GM18505 (cell line): ENCODE measurements at regions not wholly inside any gene's neighbourhood (a gene's known extent, or its start where the extent isn't known, plus 50 kb on each side); places are given as distances from the start of the nearest gene placed in this dataset.

Experiments
- ATAC-seq: cut with Tn5 transposase; IDR thresholded peaks from one replicate; pipeline ENCODE4 v1.9.1; 2021; ENCODE audit not compliant: unreplicated experiment
- POLR2A ChIP-seq: IDR thresholded peaks from 4 replicates; pipeline ENCODE4 v1.6.1; 2011; ENCODE audit warnings: borderline replicate concordance; ENCODE audit not compliant: insufficient read depth, insufficient read length; ENCODE audit errors: extremely low read depth

DNA sequence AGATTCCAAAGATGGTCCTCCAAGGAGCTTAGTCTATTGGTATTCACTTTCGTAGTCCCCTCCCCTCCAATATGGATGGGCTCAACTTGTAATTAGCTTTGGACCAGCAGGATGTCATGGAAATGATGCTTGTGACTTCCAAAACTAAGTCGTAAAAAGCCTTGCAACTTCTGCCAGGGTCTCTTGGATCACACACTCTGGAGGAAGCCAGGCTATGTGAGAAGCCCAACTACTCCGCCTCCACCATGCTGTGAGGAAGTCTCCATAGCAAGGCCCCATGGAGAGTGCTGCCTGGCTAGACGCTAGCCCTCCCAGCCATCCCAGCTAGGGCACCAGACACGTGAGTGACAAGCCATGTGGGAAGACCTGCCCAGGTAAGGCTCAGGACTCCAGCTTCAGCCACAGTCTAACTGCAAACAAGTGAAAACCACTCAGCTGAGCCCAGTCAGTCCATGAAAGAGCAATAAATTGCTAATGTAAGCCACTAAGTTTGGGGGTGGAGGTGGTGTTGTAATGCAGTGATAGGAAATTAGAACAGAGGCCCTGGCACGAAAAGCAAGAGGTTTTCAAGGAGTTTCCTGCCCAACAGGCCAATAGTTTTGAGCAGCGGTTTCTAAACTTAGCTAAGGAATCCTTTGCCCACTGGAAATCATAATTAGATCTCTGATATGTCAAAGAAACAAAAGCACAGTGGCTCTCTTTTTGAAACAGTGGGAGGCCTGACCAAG, 77.5 kb upstream of the GLI2 start:
- ATAC-seq = no peak
- no peak for TF ChIP-seq POLR2A

- ATAC-seq = no peak
- no peak for TF ChIP-seq POLR2A
Observed at GRCh38 chr2:120658770-120659158, 76.9 kb upstream of the GLI2 start.

DNA sequence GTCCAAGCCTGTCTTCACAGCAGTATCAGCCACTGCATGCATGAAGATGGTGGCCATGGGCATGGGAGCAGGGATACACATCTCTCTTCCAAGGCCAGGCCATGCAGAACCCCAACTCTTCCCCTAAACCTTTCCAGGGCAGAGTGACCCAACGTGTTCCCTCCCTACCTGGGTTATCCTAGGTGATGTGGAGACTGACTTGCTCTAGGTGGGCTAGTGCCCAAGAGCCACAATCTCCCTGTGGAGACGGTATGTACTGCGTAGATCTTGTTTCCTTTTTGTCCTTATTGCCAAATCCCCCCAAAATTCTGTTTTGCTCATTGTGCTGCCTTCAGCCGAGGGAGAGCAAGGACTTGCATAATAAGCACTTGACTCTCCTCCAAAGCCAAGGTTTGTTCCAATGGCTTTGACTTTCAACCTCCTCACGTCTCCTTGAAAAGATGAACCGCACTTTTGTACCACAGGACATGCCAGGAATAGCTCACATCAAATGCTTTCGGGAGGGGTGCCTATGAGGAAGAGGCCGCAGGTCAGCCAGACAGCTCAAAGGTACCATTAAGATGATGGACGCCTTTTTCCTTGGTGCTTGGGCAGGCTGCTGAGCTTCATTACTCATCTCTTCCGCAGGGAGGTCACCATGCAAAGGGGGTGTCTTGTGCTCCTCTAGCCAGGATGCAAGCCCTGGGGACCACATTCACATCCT, 76.2 kb upstream of the GLI2 start:
- TF ChIP-seq POLR2A = no peak
- ATAC-seq = no peak

DNA sequence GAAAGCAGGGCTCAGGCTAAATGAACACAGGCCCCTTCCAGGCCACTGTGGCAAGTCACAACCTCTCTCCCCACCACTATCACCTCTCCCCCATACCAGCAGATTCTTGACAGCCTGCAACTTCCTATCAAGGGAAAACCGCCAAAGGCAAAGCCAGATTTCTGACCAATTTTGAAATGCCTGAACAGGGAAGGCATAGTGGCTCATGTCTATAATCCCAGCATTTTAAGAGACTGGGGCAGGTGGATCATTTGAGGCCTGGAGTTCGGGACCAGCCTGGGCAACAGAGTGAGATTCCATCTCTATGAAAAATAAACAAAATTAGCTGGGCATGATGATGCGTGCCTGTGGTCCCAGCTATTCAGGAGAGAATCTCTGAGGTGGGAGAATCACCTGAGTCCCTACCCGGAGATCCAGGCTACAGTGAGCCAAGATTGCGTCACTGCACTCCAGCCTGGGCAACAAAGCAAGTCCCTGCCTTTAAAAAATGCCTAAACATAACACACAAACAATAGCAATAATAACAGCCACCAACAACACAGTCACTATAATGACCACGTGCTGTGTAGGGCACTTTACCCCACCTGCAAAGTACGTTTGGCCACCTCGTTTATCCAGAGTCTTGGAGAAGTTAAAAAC, 75.5 kb upstream of the GLI2 start:
- ATAC-seq = no peak
- TF ChIP-seq POLR2A = no peak

DNA sequence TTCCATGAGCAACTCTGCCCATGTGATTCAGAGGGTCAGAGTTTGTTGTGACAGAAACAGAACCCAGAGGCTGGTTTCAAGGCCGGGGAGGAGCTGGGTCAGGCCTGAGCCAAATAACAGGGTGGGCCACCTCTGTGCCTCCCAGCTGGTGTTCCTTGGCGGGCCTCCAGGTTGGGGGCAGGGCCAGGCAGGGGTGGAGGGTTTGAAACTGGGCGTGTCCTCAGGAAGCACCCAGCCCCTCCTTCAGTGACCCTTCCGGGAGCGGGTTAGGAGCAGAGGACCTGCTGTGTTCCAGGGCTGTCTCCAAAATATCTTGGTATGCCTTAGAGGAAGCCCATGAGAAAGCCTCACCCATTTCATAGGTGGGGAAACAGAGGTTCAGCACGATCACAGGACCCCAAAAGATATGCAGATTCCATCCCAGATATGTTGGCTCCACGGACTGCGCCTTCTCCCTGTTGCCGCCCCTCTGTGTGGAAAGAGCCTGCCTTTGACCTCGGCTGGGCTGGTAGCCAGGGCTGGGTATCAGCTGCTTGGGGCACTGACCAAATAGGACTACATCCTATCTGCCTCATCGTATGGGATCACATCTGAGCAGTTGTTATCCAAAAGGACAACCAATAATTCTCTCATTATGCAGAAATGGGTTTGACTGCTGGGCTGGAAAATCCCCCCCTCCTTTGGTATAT, 74.8 kb upstream of the GLI2 start:
- ATAC-seq = no peak
- no peak for TF ChIP-seq POLR2A

- TF ChIP-seq POLR2A = no peak
- ATAC-seq = no peak
Observed at GRCh38 chr2:120661551-120661950, 74.1 kb upstream of the GLI2 start.

DNA sequence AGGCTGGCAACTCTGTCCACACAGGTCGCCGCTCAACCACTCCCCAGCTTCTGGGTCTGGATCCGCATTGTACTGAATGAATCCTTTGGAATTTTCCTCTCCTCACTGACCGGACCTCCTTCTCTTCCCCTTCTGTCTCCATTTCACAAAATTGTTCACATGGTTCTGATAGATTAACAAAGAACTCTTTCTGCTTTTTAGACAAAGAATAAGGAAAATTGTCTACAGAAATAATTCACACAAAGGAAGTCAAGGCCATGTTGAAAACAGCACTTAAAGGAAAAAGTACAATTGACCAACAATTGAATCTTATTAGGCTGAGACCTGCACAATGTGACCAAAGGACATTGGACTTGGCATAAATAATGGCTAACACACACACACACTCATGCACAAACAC, 73.6 kb upstream of the GLI2 start:
- ATAC-seq = no peak
- TF ChIP-seq POLR2A = no peak

- ATAC-seq = no peak
- TF ChIP-seq POLR2A = no peak
Observed at GRCh38 chr2:120662746-120663145, 72.9 kb upstream of the GLI2 start.

- no peak for TF ChIP-seq POLR2A
- ATAC-seq = no peak
Observed at GRCh38 chr2:120666433-120666832, 69.2 kb upstream of the GLI2 start.

DNA sequence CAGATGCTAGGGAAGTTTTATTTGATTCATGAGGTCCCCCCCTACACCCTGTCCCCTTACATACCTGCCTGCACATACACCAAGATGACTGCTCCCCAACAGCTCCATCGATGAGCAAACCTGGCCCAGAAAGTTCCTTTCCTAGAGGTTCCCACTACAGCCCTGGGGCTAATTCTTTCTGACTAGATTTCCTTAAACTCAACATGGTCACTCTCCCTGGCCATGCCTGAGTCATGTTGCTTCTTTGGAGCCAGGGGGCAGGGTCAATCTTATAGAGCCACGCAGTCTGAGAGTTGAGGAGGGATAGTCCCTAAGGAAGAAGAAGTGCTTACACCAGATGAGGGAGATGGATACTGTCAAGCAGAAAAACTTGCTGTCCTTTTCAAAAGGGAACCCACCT, 67.7 kb upstream of the GLI2 start:
- no peak for TF ChIP-seq POLR2A
- no peak for ATAC-seq

DNA sequence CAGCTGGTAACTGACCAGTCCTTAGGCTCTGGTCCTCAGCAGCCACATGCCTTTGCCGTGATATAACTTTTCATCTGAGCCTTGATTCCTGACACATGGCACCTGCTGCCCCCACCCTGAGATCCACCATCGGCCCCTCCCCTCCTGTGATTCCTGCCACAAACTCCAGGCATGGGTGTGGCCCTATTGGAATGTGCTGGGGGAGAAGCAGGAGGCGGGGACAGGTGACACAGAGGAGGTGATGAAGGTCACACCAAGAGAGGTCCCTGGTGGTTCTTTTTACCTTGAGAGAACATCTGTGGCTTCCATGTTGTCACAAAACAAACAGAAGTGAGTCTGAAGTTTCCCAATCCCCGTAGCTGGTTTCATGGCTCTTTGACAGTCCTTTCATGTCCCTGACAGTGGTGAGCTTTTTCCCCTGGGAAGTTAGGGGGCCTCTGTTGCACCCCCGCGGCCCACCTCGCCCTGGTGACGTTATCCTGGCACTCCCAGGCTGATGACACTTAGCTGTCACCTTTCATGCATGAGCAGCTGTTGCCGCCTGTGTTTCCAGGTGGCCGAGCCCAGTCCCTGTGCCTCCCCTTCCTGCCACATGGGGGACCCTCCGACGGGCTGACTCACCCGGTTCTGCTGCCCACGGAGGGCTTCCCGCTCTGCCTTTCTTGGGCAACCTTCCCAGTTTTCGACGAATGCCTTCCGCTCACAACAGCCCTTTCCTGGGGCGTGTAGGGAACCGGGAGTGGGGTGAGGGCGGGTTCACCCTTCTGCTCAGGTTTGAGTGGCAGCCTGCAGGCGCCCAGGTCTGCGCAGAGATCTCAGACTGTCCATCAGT, 66.3 kb upstream of the GLI2 start:
- TF ChIP-seq POLR2A = no peak
- no peak for ATAC-seq

DNA sequence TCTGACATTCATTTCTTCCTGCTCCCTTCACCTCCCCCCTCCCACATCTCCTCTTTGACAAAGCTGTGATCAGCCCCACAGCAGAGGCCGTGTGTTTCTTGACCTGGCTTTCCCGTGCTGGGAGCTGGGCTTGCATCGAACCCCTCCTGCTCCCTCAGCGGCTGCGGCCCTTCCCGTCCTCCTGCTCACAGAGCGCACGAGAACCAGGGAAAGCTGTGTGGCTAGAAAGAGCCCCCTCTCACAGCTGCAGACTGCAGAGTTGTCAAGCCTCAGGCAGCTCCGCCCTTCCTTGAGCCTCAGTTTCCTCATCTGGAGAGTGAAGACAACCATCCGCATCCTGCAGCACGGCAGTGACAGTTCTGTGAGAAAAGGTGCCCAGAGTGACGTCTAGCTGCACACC, 65.7 kb upstream of the GLI2 start:
- TF ChIP-seq POLR2A = no peak
- no peak for ATAC-seq

DNA sequence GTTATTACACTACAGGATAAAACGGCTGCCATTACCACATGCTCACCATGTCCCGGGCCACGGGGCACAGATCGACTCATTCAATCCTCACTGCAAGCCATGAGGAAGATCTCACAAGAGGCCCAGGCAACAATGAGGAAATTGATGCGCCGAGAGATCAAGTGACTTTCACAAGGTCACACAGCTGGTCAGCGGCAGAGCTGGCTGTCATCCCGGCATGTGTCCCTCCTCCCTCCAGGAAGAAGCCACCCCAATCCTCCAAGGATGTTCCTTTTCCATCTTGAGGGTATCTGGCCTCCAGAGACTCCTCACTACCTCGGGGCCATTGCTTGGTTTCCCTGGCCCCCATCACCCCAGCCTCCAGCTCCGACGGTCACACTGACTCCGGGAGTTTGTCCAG, 65.3 kb upstream of the GLI2 start:
- TF ChIP-seq POLR2A = no peak
- no peak for ATAC-seq
